ENCODE measurements at regions not wholly inside any gene's neighbourhood (a gene's known extent, or its start where the extent isn't known, plus 50 kb on each side); places are given as distances from the start of the nearest gene placed in this dataset.

DNA sequence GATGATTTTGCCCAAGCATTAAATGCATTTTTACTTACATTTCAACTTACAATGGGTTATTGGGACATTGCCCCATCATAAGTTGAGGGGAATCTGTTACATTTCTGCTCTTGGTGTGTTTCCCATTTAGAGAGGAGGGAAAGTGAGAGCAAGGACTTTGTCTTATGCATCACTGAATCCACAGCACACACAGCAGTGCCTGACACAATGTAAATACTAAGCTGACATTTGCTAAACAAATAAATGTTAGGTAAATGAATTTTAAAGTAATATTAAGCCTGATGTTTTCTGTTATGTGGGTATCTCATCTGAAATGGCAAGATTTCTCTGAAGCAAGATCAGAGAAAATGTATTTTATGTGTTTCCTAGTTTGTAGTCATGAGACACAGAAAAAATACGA is 143.6 kb upstream of the STXBP5 start:
- Mint-ChIP-seq H3K27ac (no peak overlapping the region), H3K4me3 (no peak overlapping the region), H3K9me3 (no peaks in the 10 kb centered on the region; the same call in 1 of the 2 replicates), H3K4me1 (peaks cover 11% of the 10 kb centered on the region), H3K27me3 (ENCODE audit: low read depth) (no peaks in the 10 kb centered on the region), H3K36me3 (no peaks in the 10 kb centered on the region)
- ChIA-PET POLR2A (no interaction called here), CTCF (no interaction called here)
- DNase-seq (ENCODE audit: low spot score) (no peak), ATAC-seq (no peak)
- TF ChIP-seq RORB (CRISPR knock-in tag; IDR thresholded peaks at IDR 0.05) (no peak), MYBL2 (CRISPR knock-in tag; IDR thresholded peaks at IDR 0.05) (no peak), ZNF416 (CRISPR knock-in tag; IDR thresholded peaks at IDR 0.05) (no peak), ETV6 (CRISPR knock-in tag; IDR thresholded peaks at IDR 0.05) (no peak), ESRRA (CRISPR knock-in tag; IDR thresholded peaks at IDR 0.05; ENCODE audit: borderline replicate concordance) (no peak), NFYB (CRISPR knock-in tag; conservative IDR thresholded peaks at IDR 0.05; ENCODE audit: low read depth) (no peak), NR2C2 (CRISPR knock-in tag; IDR thresholded peaks at IDR 0.05) (no peak), NFE2L1 (CRISPR knock-in tag; IDR thresholded peaks at IDR 0.05) (no peak), SOX15 (CRISPR knock-in tag; IDR thresholded peaks at IDR 0.05) (no peak), ZNF317 (CRISPR knock-in tag; IDR thresholded peaks at IDR 0.05; ENCODE audit: borderline replicate concordance, low read depth) (no peak), HMGA2 (CRISPR knock-in tag; IDR thresholded peaks at IDR 0.05) (no peak), MXD4 (CRISPR knock-in tag; IDR thresholded peaks at IDR 0.05; ENCODE audit: borderline replicate concordance) (no peak), ZBTB21 (CRISPR knock-in tag; IDR thresholded peaks at IDR 0.05; ENCODE audit: borderline replicate concordance) (no peak), JAZF1 (CRISPR knock-in tag; IDR thresholded peaks at IDR 0.05) (no peak)
- TF ChIP-seq, protein P1, sequence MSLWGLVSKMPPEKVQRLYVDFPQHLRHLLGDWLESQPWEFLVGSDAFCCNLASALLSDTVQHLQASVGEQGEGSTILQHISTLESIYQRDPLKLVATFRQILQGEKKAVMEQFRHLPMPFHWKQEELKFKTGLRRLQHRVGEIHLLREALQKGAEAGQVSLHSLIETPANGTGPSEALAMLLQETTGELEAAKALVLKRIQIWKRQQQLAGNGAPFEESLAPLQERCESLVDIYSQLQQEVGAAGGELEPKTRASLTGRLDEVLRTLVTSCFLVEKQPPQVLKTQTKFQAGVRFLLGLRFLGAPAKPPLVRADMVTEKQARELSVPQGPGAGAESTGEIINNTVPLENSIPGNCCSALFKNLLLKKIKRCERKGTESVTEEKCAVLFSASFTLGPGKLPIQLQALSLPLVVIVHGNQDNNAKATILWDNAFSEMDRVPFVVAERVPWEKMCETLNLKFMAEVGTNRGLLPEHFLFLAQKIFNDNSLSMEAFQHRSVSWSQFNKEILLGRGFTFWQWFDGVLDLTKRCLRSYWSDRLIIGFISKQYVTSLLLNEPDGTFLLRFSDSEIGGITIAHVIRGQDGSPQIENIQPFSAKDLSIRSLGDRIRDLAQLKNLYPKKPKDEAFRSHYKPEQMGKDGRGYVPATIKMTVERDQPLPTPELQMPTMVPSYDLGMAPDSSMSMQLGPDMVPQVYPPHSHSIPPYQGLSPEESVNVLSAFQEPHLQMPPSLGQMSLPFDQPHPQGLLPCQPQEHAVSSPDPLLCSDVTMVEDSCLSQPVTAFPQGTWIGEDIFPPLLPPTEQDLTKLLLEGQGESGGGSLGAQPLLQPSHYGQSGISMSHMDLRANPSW (CRISPR knock-in tag; conservative IDR thresholded peaks at IDR 0.05; ENCODE audit: low read depth), result no peak
- TF ChIP-seq, protein P2, sequence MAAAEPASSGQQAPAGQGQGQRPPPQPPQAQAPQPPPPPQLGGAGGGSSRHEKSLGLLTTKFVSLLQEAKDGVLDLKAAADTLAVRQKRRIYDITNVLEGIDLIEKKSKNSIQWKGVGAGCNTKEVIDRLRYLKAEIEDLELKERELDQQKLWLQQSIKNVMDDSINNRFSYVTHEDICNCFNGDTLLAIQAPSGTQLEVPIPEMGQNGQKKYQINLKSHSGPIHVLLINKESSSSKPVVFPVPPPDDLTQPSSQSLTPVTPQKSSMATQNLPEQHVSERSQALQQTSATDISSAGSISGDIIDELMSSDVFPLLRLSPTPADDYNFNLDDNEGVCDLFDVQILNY (CRISPR knock-in tag; IDR thresholded peaks at IDR 0.05), result no peak
- TF ChIP-seq, protein P3, sequence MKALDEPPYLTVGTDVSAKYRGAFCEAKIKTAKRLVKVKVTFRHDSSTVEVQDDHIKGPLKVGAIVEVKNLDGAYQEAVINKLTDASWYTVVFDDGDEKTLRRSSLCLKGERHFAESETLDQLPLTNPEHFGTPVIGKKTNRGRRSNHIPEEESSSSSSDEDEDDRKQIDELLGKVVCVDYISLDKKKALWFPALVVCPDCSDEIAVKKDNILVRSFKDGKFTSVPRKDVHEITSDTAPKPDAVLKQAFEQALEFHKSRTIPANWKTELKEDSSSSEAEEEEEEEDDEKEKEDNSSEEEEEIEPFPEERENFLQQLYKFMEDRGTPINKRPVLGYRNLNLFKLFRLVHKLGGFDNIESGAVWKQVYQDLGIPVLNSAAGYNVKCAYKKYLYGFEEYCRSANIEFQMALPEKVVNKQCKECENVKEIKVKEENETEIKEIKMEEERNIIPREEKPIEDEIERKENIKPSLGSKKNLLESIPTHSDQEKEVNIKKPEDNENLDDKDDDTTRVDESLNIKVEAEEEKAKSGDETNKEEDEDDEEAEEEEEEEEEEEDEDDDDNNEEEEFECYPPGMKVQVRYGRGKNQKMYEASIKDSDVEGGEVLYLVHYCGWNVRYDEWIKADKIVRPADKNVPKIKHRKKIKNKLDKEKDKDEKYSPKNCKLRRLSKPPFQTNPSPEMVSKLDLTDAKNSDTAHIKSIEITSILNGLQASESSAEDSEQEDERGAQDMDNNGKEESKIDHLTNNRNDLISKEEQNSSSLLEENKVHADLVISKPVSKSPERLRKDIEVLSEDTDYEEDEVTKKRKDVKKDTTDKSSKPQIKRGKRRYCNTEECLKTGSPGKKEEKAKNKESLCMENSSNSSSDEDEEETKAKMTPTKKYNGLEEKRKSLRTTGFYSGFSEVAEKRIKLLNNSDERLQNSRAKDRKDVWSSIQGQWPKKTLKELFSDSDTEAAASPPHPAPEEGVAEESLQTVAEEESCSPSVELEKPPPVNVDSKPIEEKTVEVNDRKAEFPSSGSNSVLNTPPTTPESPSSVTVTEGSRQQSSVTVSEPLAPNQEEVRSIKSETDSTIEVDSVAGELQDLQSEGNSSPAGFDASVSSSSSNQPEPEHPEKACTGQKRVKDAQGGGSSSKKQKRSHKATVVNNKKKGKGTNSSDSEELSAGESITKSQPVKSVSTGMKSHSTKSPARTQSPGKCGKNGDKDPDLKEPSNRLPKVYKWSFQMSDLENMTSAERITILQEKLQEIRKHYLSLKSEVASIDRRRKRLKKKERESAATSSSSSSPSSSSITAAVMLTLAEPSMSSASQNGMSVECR (CRISPR knock-in tag; IDR thresholded peaks at IDR 0.05; ENCODE audit: borderline replicate concordance), result no peak
- TF ChIP-seq, protein P4, sequence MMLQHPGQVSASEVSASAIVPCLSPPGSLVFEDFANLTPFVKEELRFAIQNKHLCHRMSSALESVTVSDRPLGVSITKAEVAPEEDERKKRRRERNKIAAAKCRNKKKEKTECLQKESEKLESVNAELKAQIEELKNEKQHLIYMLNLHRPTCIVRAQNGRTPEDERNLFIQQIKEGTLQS (CRISPR knock-in tag; conservative IDR thresholded peaks at IDR 0.05), result no peak
- TF ChIP-seq, protein P5, sequence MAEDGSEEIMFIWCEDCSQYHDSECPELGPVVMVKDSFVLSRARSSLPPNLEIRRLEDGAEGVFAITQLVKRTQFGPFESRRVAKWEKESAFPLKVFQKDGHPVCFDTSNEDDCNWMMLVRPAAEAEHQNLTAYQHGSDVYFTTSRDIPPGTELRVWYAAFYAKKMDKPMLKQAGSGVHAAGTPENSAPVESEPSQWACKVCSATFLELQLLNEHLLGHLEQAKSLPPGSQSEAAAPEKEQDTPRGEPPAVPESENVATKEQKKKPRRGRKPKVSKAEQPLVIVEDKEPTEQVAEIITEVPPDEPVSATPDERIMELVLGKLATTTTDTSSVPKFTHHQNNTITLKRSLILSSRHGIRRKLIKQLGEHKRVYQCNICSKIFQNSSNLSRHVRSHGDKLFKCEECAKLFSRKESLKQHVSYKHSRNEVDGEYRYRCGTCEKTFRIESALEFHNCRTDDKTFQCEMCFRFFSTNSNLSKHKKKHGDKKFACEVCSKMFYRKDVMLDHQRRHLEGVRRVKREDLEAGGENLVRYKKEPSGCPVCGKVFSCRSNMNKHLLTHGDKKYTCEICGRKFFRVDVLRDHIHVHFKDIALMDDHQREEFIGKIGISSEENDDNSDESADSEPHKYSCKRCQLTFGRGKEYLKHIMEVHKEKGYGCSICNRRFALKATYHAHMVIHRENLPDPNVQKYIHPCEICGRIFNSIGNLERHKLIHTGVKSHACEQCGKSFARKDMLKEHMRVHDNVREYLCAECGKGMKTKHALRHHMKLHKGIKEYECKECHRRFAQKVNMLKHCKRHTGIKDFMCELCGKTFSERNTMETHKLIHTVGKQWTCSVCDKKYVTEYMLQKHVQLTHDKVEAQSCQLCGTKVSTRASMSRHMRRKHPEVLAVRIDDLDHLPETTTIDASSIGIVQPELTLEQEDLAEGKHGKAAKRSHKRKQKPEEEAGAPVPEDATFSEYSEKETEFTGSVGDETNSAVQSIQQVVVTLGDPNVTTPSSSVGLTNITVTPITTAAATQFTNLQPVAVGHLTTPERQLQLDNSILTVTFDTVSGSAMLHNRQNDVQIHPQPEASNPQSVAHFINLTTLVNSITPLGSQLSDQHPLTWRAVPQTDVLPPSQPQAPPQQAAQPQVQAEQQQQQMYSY (CRISPR knock-in tag; IDR thresholded peaks at IDR 0.05), result no peak

All from WTC11 (cell line).